GM12891 (cell line): ENCODE measurements at regions not wholly inside any gene's neighbourhood (a gene's known extent, or its start where the extent isn't known, plus 50 kb on each side); places are given as distances from the start of the nearest gene placed in this dataset.

Source experiments
- POLR2A ChIP-seq: IDR thresholded peaks from 2 replicates; pipeline ENCODE4 v1.6.1; 2011; ENCODE audit warnings: low read depth, low read length, control low read depth
- POLR2AphosphoS5 ChIP-seq: IDR thresholded peaks from 2 replicates; pipeline ENCODE4 v1.6.1; 2011; ENCODE audit warnings: low read depth, low read length, control low read depth

- TF ChIP-seq POLR2AphosphoS5 (no peak), POLR2A (no peak)
Measured at GRCh38 chr2:118459426-118459825, 371.2 kb downstream of the INSIG2 start.
